IMR-90 (cell line): ENCODE measurements at regions not wholly inside any gene's neighbourhood (a gene's known extent, or its start where the extent isn't known, plus 50 kb on each side); places are given as distances from the start of the nearest gene placed in this dataset.
A peak's percentile ranks its signal among the peaks of the same experiment; 100 is the strongest.

ENCODE experiments used
- ATAC-seq: fragments of 200-7000 bp; cut with Tn5 transposase; 2 replicates; pipeline ENCODE4 v1.9.1; 2020; ENCODE audit warnings: low read depth, mild to moderate bottlenecking, moderate library complexity
- BruUV-seq: library from RNA; stranded (reverse); fragments of 400-500 nt; replicated peaks from 2 replicates; lab custom pipeline; 2021; lab: Mats Ljungman, UMichigan
- CTCF ChIA-PET: fragments of 300-600 bp; formaldehyde crosslinking; extraction: SDS; loops from one replicate; lab custom pipeline; 2021; ENCODE audit warnings: antibody characterized with exemption; lab: Yijun Ruan, JAX
- POLR2A ChIA-PET: fragments of 300-600 bp; sonication (Branson Sonifier 250); formaldehyde crosslinking; loops from one replicate; lab custom pipeline; 2022; ENCODE audit warnings: antibody characterized with exemption; ENCODE audit not compliant: unreplicated experiment; lab: Charles Lee
- DNase-seq: peaks from one replicate; pipeline ENCODE4 v3.0.0; 2013
- H2AFZ ChIP-seq: replicated peaks from 2 replicates; pipeline ENCODE3; 2013; ENCODE audit warnings: low read length, mild to moderate bottlenecking; ENCODE audit not compliant: poor library complexity
- H2AK5ac ChIP-seq: 2 replicates; pipeline ENCODE4 v1.6.1; 2013; ENCODE audit warnings: low read depth, low read length, inconsistent platforms
- H2AK9ac ChIP-seq: replicated peaks from 2 replicates; pipeline ENCODE3; 2013; ENCODE audit warnings: mild to moderate bottlenecking, low read depth, low read length, moderate library complexity; ENCODE audit not compliant: poor library complexity
- H2BK120ac ChIP-seq: 2 replicates; pipeline ENCODE4 v1.6.1; 2013; ENCODE audit warnings: low read depth, low read length, inconsistent platforms
- H2BK15ac ChIP-seq: 3 replicates; pipeline ENCODE4 v1.6.1; 2013; ENCODE audit warnings: low read depth, low read length, inconsistent platforms
- H2BK20ac ChIP-seq: 2 replicates; pipeline ENCODE4 v1.6.1; 2013; ENCODE audit warnings: low read depth, mild to moderate bottlenecking, inconsistent platforms, low read length, moderate library complexity
- H2BK5ac ChIP-seq: 2 replicates; pipeline ENCODE4 v1.6.1; 2013; ENCODE audit warnings: mild to moderate bottlenecking, low read depth, low read length, inconsistent platforms; ENCODE audit not compliant: poor library complexity, severe bottlenecking
- H3K14ac ChIP-seq: replicated peaks from 2 replicates; pipeline ENCODE4 v1.6.1; 2013; ENCODE audit warnings: low read depth, low read length, inconsistent platforms
- H3K18ac ChIP-seq: 2 replicates; pipeline ENCODE4 v1.6.1; 2013; ENCODE audit warnings: low read depth, low read length, control low read depth
- H3K23ac ChIP-seq: 2 replicates; pipeline ENCODE4 v1.6.1; 2013; ENCODE audit warnings: low read depth, low read length, inconsistent platforms
- H3K27ac ChIP-seq: 2 replicates; pipeline ENCODE4 v1.5.1; 2013; ENCODE audit warnings: mild to moderate bottlenecking, control low read depth, low read length; ENCODE audit not compliant: insufficient read depth
- H3K27me3 ChIP-seq: 2 replicates; pipeline ENCODE4 v1.6.1; 2013; ENCODE audit warnings: low read length; ENCODE audit not compliant: control insufficient read depth, insufficient read depth
- H3K36me3 ChIP-seq: 2 replicates; pipeline ENCODE4 v1.6.1; 2013; ENCODE audit warnings: low read length, mixed read lengths; ENCODE audit not compliant: control insufficient read depth, insufficient read depth
- H3K4ac ChIP-seq: 2 replicates; pipeline ENCODE4 v1.6.1; 2013; ENCODE audit warnings: low read depth, low read length, inconsistent platforms
- H3K4me1 ChIP-seq: 2 replicates; pipeline ENCODE4 v1.6.1; 2013; ENCODE audit warnings: low read length, mixed read lengths; ENCODE audit not compliant: control insufficient read depth, insufficient read depth
- H3K4me2 ChIP-seq: 2 replicates; pipeline ENCODE4 v1.6.1; 2013; ENCODE audit warnings: low read depth, mild to moderate bottlenecking, control low read depth, low read length, moderate library complexity
- H3K4me3 ChIP-seq: 2 replicates; pipeline ENCODE4 v1.5.1; 2013; ENCODE audit warnings: low read depth, mild to moderate bottlenecking, control low read depth, low read length, moderate library complexity; ENCODE audit not compliant: insufficient read depth
- H3K56ac ChIP-seq: 2 replicates; pipeline ENCODE4 v1.6.1; 2013; ENCODE audit warnings: low read length, inconsistent platforms; ENCODE audit not compliant: insufficient read depth; ENCODE audit errors: extremely low read depth
- H3K79me1 ChIP-seq, 2 experiments: 2 replicates each; pipeline ENCODE4 v1.6.1; 2013; ENCODE audit warnings: low read length in 2 of 2, inconsistent platforms in 1 of 2, low read depth in 1 of 2
- H3K9ac ChIP-seq: 2 replicates; pipeline ENCODE4 v1.6.1; 2013; ENCODE audit warnings: low read depth, low read length, control low read depth
- H3K9me1 ChIP-seq: 2 replicates; pipeline ENCODE4 v1.6.1; 2013; ENCODE audit warnings: low read length, inconsistent platforms; ENCODE audit not compliant: insufficient read depth
- H3K9me3 ChIP-seq: 2 replicates; pipeline ENCODE4 v1.6.1; 2013; ENCODE audit warnings: low read length; ENCODE audit not compliant: control insufficient read depth, insufficient read depth
- H4K20me1 ChIP-seq: 2 replicates; pipeline ENCODE4 v1.6.1; 2013; ENCODE audit warnings: low read length, inconsistent platforms; ENCODE audit not compliant: insufficient read depth
- H4K5ac ChIP-seq: 2 replicates; pipeline ENCODE4 v1.6.1; 2013; ENCODE audit warnings: mild to moderate bottlenecking, low read depth, low read length, control low read depth
- H4K8ac ChIP-seq, 2 experiments: 2 replicates each; pipeline ENCODE4 v1.6.1; 2013; ENCODE audit warnings: low read depth in 2 of 2, low read length in 2 of 2, control low read depth in 1 of 2, inconsistent platforms in 1 of 2
- H4K91ac ChIP-seq: 2 replicates; pipeline ENCODE4 v1.6.1; 2013; ENCODE audit warnings: low read depth, low read length, inconsistent platforms; ENCODE audit not compliant: insufficient read depth
- MXI1 ChIP-seq: IDR thresholded peaks from 2 replicates; pipeline ENCODE4 v1.6.1; 2012; ENCODE audit warnings: low read depth, mild to moderate bottlenecking, low read length, moderate library complexity, borderline replicate concordance
- RFX5 ChIP-seq: IDR thresholded peaks from 2 replicates; pipeline ENCODE4 v1.8.0; 2012; ENCODE audit warnings: low read depth, mild to moderate bottlenecking, low read length, moderate library complexity
- WGBS, 2 experiments: methylation state at CpG; one replicate each; pipeline versions ENCODE4 v1.1.5 to v1.1.7; 2013; ENCODE audit warnings: missing lambda C conversion rate in 2 of 2; ENCODE audit not compliant: insufficient read length in 1 of 2; ENCODE audit errors: extremely low coverage in 2 of 2; 5-methylcytosine and 5-hydroxymethylcytosine counted together
- dilution Hi-C: fragments of 300-500 bp; cut with HindIII; formaldehyde crosslinking; loops from one replicate; pipeline ENCODE4 v1.14.3; 2018; ENCODE audit warnings: low sequenced_read_pairs; ENCODE audit not compliant: unreplicated experiment
- in situ Hi-C: fragments of 300-500 bp; cut with MboI; formaldehyde crosslinking; loops from 3 replicates; pipeline ENCODE4 v1.14.3; 2019; ENCODE audit warnings: low sequenced_read_pairs, inconsistent platforms, mixed read lengths
- intact Hi-C: fragments of 100-400 bp; cut with micrococcal nuclease; formaldehyde crosslinking; loops from 2 replicates; pipeline ENCODE4 v1.10.0; 2022

DNA sequence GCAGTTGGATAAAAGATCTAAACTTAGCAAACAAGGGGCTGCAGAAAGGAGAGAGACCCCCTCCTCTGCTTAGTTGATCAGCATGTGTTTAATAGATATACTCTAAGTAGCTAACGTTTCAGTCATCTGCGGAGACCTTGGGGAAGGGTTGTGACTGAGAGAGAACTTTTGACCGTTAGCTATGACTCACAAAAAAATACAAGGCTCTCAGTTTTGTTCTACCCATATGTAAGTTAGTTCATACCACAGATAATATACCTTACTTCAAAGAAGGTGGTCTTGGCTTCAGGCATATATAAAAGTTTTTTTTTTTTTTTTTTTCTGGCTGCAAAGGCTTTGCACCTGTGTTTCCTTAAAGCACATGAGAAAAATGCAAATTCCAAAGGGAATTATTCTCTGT lies 258.9 kb downstream of the GJA1 start:
- POLR2A ChIA-PET: no interaction called here
- no peak overlapping the region; the same call in 1 of the 2 replicates for H4K5ac ChIP-seq
- no peaks in the 10 kb centered on the region for H4K20me1 ChIP-seq
- H2AFZ ChIP-seq: no peak overlapping the region
- no CpG with 5 or more reads among the region's 3 CpGs for WGBS, 2 experiments
- in situ Hi-C loops (no loop called here), dilution Hi-C loops (no loop called here), intact Hi-C loops (loop anchor here (5.0 to 10.0 kb wide), 3 partner anchors 153 to 340 kb away; no protein-coding TSS in a partner anchor)
- H3K9me3 ChIP-seq: no peaks in the 10 kb centered on the region
- H3K4me2 ChIP-seq: no peak overlapping the region
- CTCF ChIA-PET: no interaction called here
- peak; percentile 30 for DNase-seq
- H4K91ac ChIP-seq: peak overlapping the region; percentile 48; the same call in 1 of the 2 replicates
- ATAC-seq: no peak
- H3K27ac ChIP-seq: no peak overlapping the region
- no peak overlapping the region for H3K4me3 ChIP-seq
- H2AK9ac ChIP-seq: no peak overlapping the region
- peak overlapping the region; percentile 69; the same call in 1 of the 3 replicates for H2BK15ac ChIP-seq
- H3K9ac ChIP-seq: no peak overlapping the region
- peak overlapping the region; percentile 61 for H2BK5ac ChIP-seq
- H2BK20ac ChIP-seq: peak overlapping the region; percentile 67
- H3K36me3 ChIP-seq: no peaks in the 10 kb centered on the region
- BruUV-seq: no TSS peak
- H3K4ac ChIP-seq: peak overlapping the region; percentile 41; the same call in 1 of the 2 replicates
- no peaks in the 10 kb centered on the region for H3K79me1 ChIP-seq
- no peaks in the 10 kb centered on the region for H3K27me3 ChIP-seq
- H3K56ac ChIP-seq: no peak overlapping the region; the same call in 1 of the 2 replicates
- peak overlapping the region; percentile 44; the same call in 1 of the 2 replicates for H3K23ac ChIP-seq
- H4K8ac ChIP-seq: 0 out of 4 replicates have a peak overlapping the region, but pooled peaks have one; percentile 4 to 34
- peak overlapping the region; percentile 27; the same call in 1 of the 2 replicates for H3K14ac ChIP-seq
- TF ChIP-seq RFX5: no peak
- no peak for TF ChIP-seq MXI1
- H3K4me1 ChIP-seq: peaks cover 17% of the 10 kb centered on the region
- peaks cover 6% of the 10 kb centered on the region; the same call in 1 of the 2 replicates for H3K9me1 ChIP-seq
- peak overlapping the region; percentile 79; the same call in 1 of the 2 replicates for H3K18ac ChIP-seq
- no peak overlapping the region for H2AK5ac ChIP-seq
- H2BK120ac ChIP-seq: peak overlapping the region; percentile 84
